GM23338 (cell line): ENCODE measurements at regions not wholly inside any gene's neighbourhood (a gene's known extent, or its start where the extent isn't known, plus 50 kb on each side); places are given as distances from the start of the nearest gene placed in this dataset.

Experiments used
- ATAC-seq: fragments of 200-7000 bp; cut with Tn5 transposase; 3 replicates; pipeline ENCODE4 v1.9.1; 2020
- DNase-seq: peaks from one replicate; pipeline ENCODE4 v3.0.0-alpha.2; 2015; ENCODE audit warnings: low spot score
- H2AFZ ChIP-seq: fragments of 200-600 bp; sonication (generic); 2 replicates; pipeline ENCODE4 v1.8.0; 2016; ENCODE audit warnings: antibody characterized with exemption, mild to moderate bottlenecking, moderate library complexity
- H3F3A ChIP-seq: fragments of 200-600 bp; sonication (generic); replicated peaks from 2 replicates; pipeline ENCODE4 v1.8.0; 2017; ENCODE audit warnings: antibody characterized with exemption, mixed run types, low read depth
- H3K27ac ChIP-seq: fragments of 200-600 bp; sonication (generic); 2 replicates; pipeline ENCODE4 v1.6.1; 2016; ENCODE audit warnings: low read depth
- H3K27me3 ChIP-seq: fragments of 200-600 bp; sonication (generic); 2 replicates; pipeline ENCODE4 v1.8.0; 2016; ENCODE audit warnings: mild to moderate bottlenecking, mixed run types, moderate library complexity; ENCODE audit not compliant: insufficient read depth
- H3K36me3 ChIP-seq: fragments of 200-600 bp; sonication (generic); 2 replicates; pipeline ENCODE4 v1.8.0; 2016; ENCODE audit warnings: mild to moderate bottlenecking; ENCODE audit not compliant: insufficient read depth
- H3K4me1 ChIP-seq: fragments of 200-600 bp; sonication (generic); 2 replicates; pipeline ENCODE4 v1.8.0; 2016; ENCODE audit warnings: mild to moderate bottlenecking, moderate library complexity; ENCODE audit not compliant: insufficient read depth
- H3K4me2 ChIP-seq: fragments of 200-600 bp; sonication (generic); 2 replicates; pipeline ENCODE4 v1.7.1; 2017; ENCODE audit warnings: mixed run types
- H3K4me3 ChIP-seq: fragments of 200-600 bp; sonication (generic); 2 replicates; pipeline ENCODE4 v1.6.1; 2016; ENCODE audit warnings: mixed run types
- H3K79me2 ChIP-seq: fragments of 200-600 bp; sonication (generic); replicated peaks from 2 replicates; pipeline ENCODE4 v1.8.0; 2017; ENCODE audit warnings: mild to moderate bottlenecking; ENCODE audit not compliant: insufficient read depth
- H3K9me2 ChIP-seq: fragments of 200-600 bp; sonication (generic); 2 replicates; pipeline ENCODE4 v1.8.0; 2017; ENCODE audit not compliant: insufficient read depth
- H4K20me1 ChIP-seq: fragments of 200-600 bp; sonication (generic); replicated peaks from 2 replicates; pipeline ENCODE4 v1.8.0; 2017; ENCODE audit warnings: mild to moderate bottlenecking; ENCODE audit not compliant: insufficient read depth
- H3K27ac Mint-ChIP-seq: 2 replicates; pipeline ENCODE4 v1.8.0; 2020; ENCODE audit warnings: inconsistent platforms, mild to moderate bottlenecking, moderate library complexity, mixed read lengths
- H3K27me3 Mint-ChIP-seq: 3 replicates; pipeline ENCODE4 v1.8.0; 2022; ENCODE audit warnings: low read depth, mild to moderate bottlenecking, moderate library complexity, mixed read lengths, inconsistent platforms; ENCODE audit not compliant: insufficient read depth, poor library complexity
- H3K36me3 Mint-ChIP-seq: 3 replicates; pipeline ENCODE4 v1.8.0; 2021; ENCODE audit warnings: low read depth, mild to moderate bottlenecking, inconsistent platforms, moderate library complexity, mixed read lengths
- H3K4me1 Mint-ChIP-seq: 3 replicates; pipeline ENCODE4 v1.8.0; 2020; ENCODE audit warnings: mild to moderate bottlenecking, inconsistent platforms, mixed read lengths
- H3K4me3 Mint-ChIP-seq: 3 replicates; pipeline ENCODE4 v1.8.0; 2021; ENCODE audit warnings: moderate library complexity, mild to moderate bottlenecking, inconsistent platforms, mixed read lengths
- H3K9me3 Mint-ChIP-seq: 3 replicates; pipeline ENCODE4 v1.8.0; 2020; ENCODE audit warnings: moderate library complexity, mild to moderate bottlenecking, inconsistent platforms, mixed read lengths
- CREB1 ChIP-seq: fragments of 250-450 bp; sonication (Bioruptor Pico); IDR thresholded peaks from 2 replicates; pipeline ENCODE4 v1.5.0; 2020; ENCODE audit warnings: low read depth, mild to moderate bottlenecking, moderate library complexity
- EZH2 ChIP-seq: fragments of 200-600 bp; sonication (generic); IDR thresholded peaks from one replicate; pipeline ENCODE4 v1.8.0; 2017; ENCODE audit warnings: antibody characterized with exemption, mild to moderate bottlenecking, low read depth; ENCODE audit not compliant: unreplicated experiment
- EZH2phosphoT487 ChIP-seq: fragments of 200-600 bp; sonication (generic); IDR thresholded peaks from one replicate; pipeline ENCODE4 v1.8.1; 2018; ENCODE audit warnings: antibody characterized with exemption; ENCODE audit not compliant: unreplicated experiment
- JUNB ChIP-seq: IDR thresholded peaks from one replicate; pipeline ENCODE4 v1.6.1; 2016; ENCODE audit warnings: antibody characterized with exemption; ENCODE audit not compliant: unreplicated experiment
- NANOG ChIP-seq: IDR thresholded peaks from 2 replicates; pipeline ENCODE4 v1.6.1; 2016; ENCODE audit warnings: antibody characterized with exemption, borderline replicate concordance
- POLR2AphosphoS5 ChIP-seq: IDR thresholded peaks from 2 replicates; pipeline ENCODE4 v1.6.1; 2016; ENCODE audit warnings: antibody characterized with exemption, low read depth
- STAT1 ChIP-seq: IDR thresholded peaks from one replicate; pipeline ENCODE4 v1.6.1; 2016; ENCODE audit warnings: antibody characterized with exemption; ENCODE audit not compliant: unreplicated experiment
- ZNF114 ChIP-seq: fragments of 250-450 bp; sonication (Bioruptor Pico); IDR thresholded peaks from 2 replicates; pipeline ENCODE4 v1.5.0; 2020; ENCODE audit warnings: mild to moderate bottlenecking, moderate library complexity
- ZNF331 ChIP-seq: fragments of 250-450 bp; sonication (Bioruptor Pico); IDR thresholded peaks from 2 replicates; pipeline ENCODE4 v1.5.0; 2020; ENCODE audit warnings: low read depth, mild to moderate bottlenecking, moderate library complexity
- TF ChIP-seq, protein P1 (sequence below): fragments of 250-450 bp; sonication (Bioruptor Pico); IDR thresholded peaks from 2 replicates; pipeline ENCODE4 v1.5.0; 2020; ENCODE audit warnings: mild to moderate bottlenecking, moderate library complexity
- TF ChIP-seq, protein P2 (sequence below), 2 experiments: fragments of 200-600 bp in 1 of 2; sonication (generic) in 1 of 2; conservative IDR thresholded peaks; 2 replicates each; pipeline versions ENCODE4 v1.5.1 to v1.6.1; 2016 to 2017; ENCODE audit warnings: antibody characterized with exemption in 2 of 2, low read depth in 2 of 2, mild to moderate bottlenecking in 2 of 2, moderate library complexity in 1 of 2
- TF ChIP-seq, protein P3 (sequence below): IDR thresholded peaks from 2 replicates; pipeline ENCODE4 v1.6.1; 2016; ENCODE audit warnings: antibody characterized with exemption
- TF ChIP-seq, protein P4 (sequence below): IDR thresholded peaks from one replicate; pipeline ENCODE4 v1.6.1; 2018; ENCODE audit warnings: antibody characterized with exemption; ENCODE audit not compliant: unreplicated experiment

DNA sequence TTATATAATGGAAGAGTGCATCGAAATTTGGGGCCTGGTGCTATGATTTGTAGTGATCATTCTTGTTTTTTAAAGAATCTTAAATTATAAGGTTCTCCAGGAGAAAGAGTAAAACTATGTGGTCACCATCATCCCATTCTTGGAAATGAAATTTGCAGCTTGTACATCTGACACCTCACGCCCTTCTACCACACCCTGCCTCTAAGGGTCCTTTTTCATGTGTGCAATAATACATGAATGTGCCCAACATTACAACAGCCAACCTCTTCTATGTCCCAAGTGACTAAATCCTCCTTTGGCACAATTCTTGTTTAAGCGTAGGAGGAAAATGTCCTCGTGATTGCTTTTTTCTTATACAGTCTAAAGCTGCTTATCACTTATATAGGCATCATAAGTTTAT, 636.5 kb upstream of the NOVA1 start:
- H3K27me3 ChIP-seq, result no peaks in the 10 kb centered on the region
- no peaks in the 10 kb centered on the region for H3K4me1 Mint-ChIP-seq
- no peak for DNase-seq
- H3K79me2 ChIP-seq, result no peaks in the 10 kb centered on the region
- no peak overlapping the region for H3K4me3 Mint-ChIP-seq
- H3K4me1 ChIP-seq, result no peaks in the 10 kb centered on the region
- H3K9me3 Mint-ChIP-seq, result no peaks in the 10 kb centered on the region
- no peak overlapping the region for H3K27ac Mint-ChIP-seq
- H3K36me3 ChIP-seq, result no peaks in the 10 kb centered on the region
- no peaks in the 10 kb centered on the region for H3F3A ChIP-seq
- H3K4me2 ChIP-seq, result no peak overlapping the region
- H2AFZ ChIP-seq, result no peak overlapping the region
- TF ChIP-seq, protein P1, sequence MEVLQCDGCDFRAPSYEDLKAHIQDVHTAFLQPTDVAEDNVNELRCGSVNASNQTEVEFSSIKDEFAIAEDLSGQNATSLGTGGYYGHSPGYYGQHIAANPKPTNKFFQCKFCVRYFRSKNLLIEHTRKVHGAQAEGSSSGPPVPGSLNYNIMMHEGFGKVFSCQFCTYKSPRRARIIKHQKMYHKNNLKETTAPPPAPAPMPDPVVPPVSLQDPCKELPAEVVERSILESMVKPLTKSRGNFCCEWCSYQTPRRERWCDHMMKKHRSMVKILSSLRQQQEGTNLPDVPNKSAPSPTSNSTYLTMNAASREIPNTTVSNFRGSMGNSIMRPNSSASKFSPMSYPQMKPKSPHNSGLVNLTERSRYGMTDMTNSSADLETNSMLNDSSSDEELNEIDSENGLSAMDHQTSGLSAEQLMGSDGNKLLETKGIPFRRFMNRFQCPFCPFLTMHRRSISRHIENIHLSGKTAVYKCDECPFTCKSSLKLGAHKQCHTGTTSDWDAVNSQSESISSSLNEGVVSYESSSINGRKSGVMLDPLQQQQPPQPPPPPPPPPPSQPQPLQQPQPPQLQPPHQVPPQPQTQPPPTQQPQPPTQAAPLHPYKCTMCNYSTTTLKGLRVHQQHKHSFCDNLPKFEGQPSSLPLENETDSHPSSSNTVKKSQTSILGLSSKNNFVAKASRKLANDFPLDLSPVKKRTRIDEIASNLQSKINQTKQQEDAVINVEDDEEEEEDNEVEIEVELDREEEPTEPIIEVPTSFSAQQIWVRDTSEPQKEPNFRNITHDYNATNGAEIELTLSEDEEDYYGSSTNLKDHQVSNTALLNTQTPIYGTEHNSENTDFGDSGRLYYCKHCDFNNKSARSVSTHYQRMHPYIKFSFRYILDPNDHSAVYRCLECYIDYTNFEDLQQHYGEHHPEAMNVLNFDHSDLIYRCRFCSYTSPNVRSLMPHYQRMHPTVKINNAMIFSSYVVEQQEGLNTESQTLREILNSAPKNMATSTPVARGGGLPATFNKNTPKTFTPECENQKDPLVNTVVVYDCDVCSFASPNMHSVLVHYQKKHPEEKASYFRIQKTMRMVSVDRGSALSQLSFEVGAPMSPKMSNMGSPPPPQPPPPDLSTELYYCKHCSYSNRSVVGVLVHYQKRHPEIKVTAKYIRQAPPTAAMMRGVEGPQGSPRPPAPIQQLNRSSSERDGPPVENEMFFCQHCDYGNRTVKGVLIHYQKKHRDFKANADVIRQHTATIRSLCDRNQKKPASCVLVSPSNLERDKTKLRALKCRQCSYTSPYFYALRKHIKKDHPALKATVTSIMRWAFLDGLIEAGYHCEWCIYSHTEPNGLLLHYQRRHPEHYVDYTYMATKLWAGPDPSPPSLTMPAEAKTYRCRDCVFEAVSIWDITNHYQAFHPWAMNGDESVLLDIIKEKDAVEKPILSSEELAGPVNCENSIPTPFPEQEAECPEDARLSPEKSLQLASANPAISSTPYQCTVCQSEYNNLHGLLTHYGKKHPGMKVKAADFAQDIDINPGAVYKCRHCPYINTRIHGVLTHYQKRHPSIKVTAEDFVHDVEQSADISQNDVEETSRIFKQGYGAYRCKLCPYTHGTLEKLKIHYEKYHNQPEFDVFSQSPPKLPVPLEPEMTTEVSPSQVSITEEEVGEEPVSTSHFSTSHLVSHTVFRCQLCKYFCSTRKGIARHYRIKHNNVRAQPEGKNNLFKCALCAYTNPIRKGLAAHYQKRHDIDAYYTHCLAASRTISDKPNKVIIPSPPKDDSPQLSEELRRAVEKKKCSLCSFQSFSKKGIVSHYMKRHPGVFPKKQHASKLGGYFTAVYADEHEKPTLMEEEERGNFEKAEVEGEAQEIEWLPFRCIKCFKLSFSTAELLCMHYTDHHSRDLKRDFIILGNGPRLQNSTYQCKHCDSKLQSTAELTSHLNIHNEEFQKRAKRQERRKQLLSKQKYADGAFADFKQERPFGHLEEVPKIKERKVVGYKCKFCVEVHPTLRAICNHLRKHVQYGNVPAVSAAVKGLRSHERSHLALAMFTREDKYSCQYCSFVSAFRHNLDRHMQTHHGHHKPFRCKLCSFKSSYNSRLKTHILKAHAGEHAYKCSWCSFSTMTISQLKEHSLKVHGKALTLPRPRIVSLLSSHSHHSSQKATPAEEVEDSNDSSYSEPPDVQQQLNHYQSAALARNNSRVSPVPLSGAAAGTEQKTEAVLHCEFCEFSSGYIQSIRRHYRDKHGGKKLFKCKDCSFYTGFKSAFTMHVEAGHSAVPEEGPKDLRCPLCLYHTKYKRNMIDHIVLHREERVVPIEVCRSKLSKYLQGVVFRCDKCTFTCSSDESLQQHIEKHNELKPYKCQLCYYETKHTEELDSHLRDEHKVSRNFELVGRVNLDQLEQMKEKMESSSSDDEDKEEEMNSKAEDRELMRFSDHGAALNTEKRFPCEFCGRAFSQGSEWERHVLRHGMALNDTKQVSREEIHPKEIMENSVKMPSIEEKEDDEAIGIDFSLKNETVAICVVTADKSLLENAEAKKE, result no peak
- TF ChIP-seq, protein P2, sequence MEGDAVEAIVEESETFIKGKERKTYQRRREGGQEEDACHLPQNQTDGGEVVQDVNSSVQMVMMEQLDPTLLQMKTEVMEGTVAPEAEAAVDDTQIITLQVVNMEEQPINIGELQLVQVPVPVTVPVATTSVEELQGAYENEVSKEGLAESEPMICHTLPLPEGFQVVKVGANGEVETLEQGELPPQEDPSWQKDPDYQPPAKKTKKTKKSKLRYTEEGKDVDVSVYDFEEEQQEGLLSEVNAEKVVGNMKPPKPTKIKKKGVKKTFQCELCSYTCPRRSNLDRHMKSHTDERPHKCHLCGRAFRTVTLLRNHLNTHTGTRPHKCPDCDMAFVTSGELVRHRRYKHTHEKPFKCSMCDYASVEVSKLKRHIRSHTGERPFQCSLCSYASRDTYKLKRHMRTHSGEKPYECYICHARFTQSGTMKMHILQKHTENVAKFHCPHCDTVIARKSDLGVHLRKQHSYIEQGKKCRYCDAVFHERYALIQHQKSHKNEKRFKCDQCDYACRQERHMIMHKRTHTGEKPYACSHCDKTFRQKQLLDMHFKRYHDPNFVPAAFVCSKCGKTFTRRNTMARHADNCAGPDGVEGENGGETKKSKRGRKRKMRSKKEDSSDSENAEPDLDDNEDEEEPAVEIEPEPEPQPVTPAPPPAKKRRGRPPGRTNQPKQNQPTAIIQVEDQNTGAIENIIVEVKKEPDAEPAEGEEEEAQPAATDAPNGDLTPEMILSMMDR (conservative IDR thresholded peaks at IDR 0.05; ENCODE audit: low read depth in 2 of 2), result no peak
- TF ChIP-seq STAT1 (no peak), ZNF114 (no peak), NANOG (no peak), JUNB (no peak), EZH2phosphoT487 (no peak), ZNF331 (CRISPR knock-in tag) (no peak), POLR2AphosphoS5 (no peak), CREB1 (CRISPR knock-in tag) (no peak), EZH2 (no peak)
- TF ChIP-seq, protein P3, sequence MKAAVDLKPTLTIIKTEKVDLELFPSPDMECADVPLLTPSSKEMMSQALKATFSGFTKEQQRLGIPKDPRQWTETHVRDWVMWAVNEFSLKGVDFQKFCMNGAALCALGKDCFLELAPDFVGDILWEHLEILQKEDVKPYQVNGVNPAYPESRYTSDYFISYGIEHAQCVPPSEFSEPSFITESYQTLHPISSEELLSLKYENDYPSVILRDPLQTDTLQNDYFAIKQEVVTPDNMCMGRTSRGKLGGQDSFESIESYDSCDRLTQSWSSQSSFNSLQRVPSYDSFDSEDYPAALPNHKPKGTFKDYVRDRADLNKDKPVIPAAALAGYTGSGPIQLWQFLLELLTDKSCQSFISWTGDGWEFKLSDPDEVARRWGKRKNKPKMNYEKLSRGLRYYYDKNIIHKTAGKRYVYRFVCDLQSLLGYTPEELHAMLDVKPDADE, result no peak
- TF ChIP-seq, protein P4, sequence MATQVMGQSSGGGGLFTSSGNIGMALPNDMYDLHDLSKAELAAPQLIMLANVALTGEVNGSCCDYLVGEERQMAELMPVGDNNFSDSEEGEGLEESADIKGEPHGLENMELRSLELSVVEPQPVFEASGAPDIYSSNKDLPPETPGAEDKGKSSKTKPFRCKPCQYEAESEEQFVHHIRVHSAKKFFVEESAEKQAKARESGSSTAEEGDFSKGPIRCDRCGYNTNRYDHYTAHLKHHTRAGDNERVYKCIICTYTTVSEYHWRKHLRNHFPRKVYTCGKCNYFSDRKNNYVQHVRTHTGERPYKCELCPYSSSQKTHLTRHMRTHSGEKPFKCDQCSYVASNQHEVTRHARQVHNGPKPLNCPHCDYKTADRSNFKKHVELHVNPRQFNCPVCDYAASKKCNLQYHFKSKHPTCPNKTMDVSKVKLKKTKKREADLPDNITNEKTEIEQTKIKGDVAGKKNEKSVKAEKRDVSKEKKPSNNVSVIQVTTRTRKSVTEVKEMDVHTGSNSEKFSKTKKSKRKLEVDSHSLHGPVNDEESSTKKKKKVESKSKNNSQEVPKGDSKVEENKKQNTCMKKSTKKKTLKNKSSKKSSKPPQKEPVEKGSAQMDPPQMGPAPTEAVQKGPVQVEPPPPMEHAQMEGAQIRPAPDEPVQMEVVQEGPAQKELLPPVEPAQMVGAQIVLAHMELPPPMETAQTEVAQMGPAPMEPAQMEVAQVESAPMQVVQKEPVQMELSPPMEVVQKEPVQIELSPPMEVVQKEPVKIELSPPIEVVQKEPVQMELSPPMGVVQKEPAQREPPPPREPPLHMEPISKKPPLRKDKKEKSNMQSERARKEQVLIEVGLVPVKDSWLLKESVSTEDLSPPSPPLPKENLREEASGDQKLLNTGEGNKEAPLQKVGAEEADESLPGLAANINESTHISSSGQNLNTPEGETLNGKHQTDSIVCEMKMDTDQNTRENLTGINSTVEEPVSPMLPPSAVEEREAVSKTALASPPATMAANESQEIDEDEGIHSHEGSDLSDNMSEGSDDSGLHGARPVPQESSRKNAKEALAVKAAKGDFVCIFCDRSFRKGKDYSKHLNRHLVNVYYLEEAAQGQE, result no peak
- H3K9me2 ChIP-seq, result no peaks in the 10 kb centered on the region; the same call in 1 of the 2 replicates
- H4K20me1 ChIP-seq, result no peaks in the 10 kb centered on the region
- no peaks in the 10 kb centered on the region for H3K36me3 Mint-ChIP-seq
- H3K4me3 ChIP-seq, result no peak overlapping the region
- no peak overlapping the region for H3K27ac ChIP-seq
- ATAC-seq, result no peak
- no peaks in the 10 kb centered on the region for H3K27me3 Mint-ChIP-seq
